ENCODE measurements at regions not wholly inside any gene's neighbourhood (a gene's known extent, or its start where the extent isn't known, plus 50 kb on each side); places are given as distances from the start of the nearest gene placed in this dataset.
"Not testable (repeated sequence)": the region's sequence is repeated elsewhere in the genome, so short reads cannot be mapped to it uniquely, and the experiment has no call there.

- ATAC-seq (peak; percentile 14), DNase-seq (peak in 1 of 4 donors; percentile 82)
- H3K36me3 ChIP-seq; H3K27me3 ChIP-seq; H3K9me3 ChIP-seq; intact Hi-C loops (cut with DNase I); H3K4me3 ChIP-seq; H3K27ac ChIP-seq; H3K4me1 ChIP-seq: not testable (repeated sequence)
These were observed 2879.9 kb downstream of the RPIA start for GRCh38 chr2:91571239-91571923.

GRCh38 chr2:91573018-91573417 is 2881.5 kb downstream of the RPIA start:
- H3K4me3 ChIP-seq; DNase-seq; intact Hi-C loops (cut with DNase I); H3K27me3 ChIP-seq; H3K36me3 ChIP-seq; H3K27ac ChIP-seq; H3K4me1 ChIP-seq; ATAC-seq; H3K9me3 ChIP-seq: not testable (repeated sequence)

- DNase-seq; H3K4me3 ChIP-seq; intact Hi-C loops (cut with DNase I); H3K27me3 ChIP-seq; ATAC-seq; H3K36me3 ChIP-seq; H3K9me3 ChIP-seq; H3K27ac ChIP-seq; H3K4me1 ChIP-seq: not testable (repeated sequence)
These were observed 2882.3 kb downstream of the RPIA start for GRCh38 chr2:91573755-91574154.

GRCh38 chr2:91574255-91574654 is 2882.8 kb downstream of the RPIA start:
- DNase-seq: not testable (repeated sequence)

GRCh38 chr2:91575701-91576100 is 2884.2 kb downstream of the RPIA start:
- ATAC-seq; H3K4me3 ChIP-seq; H3K9me3 ChIP-seq; H3K4me1 ChIP-seq; H3K27ac ChIP-seq; H3K27me3 ChIP-seq; intact Hi-C loops (cut with DNase I); H3K36me3 ChIP-seq: not testable (repeated sequence)
- peak in 1 of 4 donors; percentile 19 for DNase-seq

More at GRCh38 chr2:91574255-91574654, 2882.8 kb downstream of the RPIA start:
- ATAC-seq; H3K27ac ChIP-seq; H3K27me3 ChIP-seq; H3K4me3 ChIP-seq; intact Hi-C loops (cut with DNase I); H3K4me1 ChIP-seq; H3K9me3 ChIP-seq; H3K36me3 ChIP-seq: not testable (repeated sequence)

GRCh38 chr2:91577406-91577805 is 2885.9 kb downstream of the RPIA start:
- intact Hi-C loops (cut with DNase I); ATAC-seq; H3K27me3 ChIP-seq: not testable (repeated sequence)

GRCh38 chr2:91578678-91579077 is 2887.2 kb downstream of the RPIA start:
- H3K36me3 ChIP-seq; H3K27me3 ChIP-seq; H3K27ac ChIP-seq; intact Hi-C loops (cut with DNase I); H3K4me3 ChIP-seq; DNase-seq; H3K4me1 ChIP-seq; ATAC-seq; H3K9me3 ChIP-seq: not testable (repeated sequence)

More at GRCh38 chr2:91577406-91577805, 2885.9 kb downstream of the RPIA start:
- H3K4me1 ChIP-seq, H3K36me3 ChIP-seq, H3K27ac ChIP-seq, H3K9me3 ChIP-seq, DNase-seq, H3K4me3 ChIP-seq: not testable (repeated sequence)

GRCh38 chr2:91579555-91579954 is 2888.1 kb downstream of the RPIA start:
- H3K4me3 ChIP-seq; H3K27ac ChIP-seq; H3K36me3 ChIP-seq; H3K9me3 ChIP-seq; H3K27me3 ChIP-seq; ATAC-seq; intact Hi-C loops (cut with DNase I); DNase-seq; H3K4me1 ChIP-seq: not testable (repeated sequence)

GRCh38 chr2:91580043-91580442 is 2888.6 kb downstream of the RPIA start:
- H3K4me3 ChIP-seq; H3K9me3 ChIP-seq; intact Hi-C loops (cut with DNase I); ATAC-seq; H3K27me3 ChIP-seq; H3K36me3 ChIP-seq; DNase-seq; H3K4me1 ChIP-seq; H3K27ac ChIP-seq: not testable (repeated sequence)

GRCh38 chr2:91587098-91587497 is 2895.6 kb downstream of the RPIA start:
- H3K27ac ChIP-seq; H3K36me3 ChIP-seq; ATAC-seq; DNase-seq; intact Hi-C loops (cut with DNase I); H3K4me3 ChIP-seq; H3K4me1 ChIP-seq: not testable (repeated sequence)
- Histone ChIP-seq H3K27me3 (peaks cover 6 to 35% of the 10 kb centered on the region in 2 donors), H3K9me3 (peaks cover 0 to 12% of the 10 kb centered on the region in 2 donors)

- intact Hi-C loops (cut with DNase I); DNase-seq; H3K9me3 ChIP-seq: not testable (repeated sequence)
These were observed 2896.5 kb downstream of the RPIA start for GRCh38 chr2:91587908-91588535.

GRCh38 chr2:91588782-91589223 is 2897.3 kb downstream of the RPIA start:
- DNase-seq: peak in 1 of 4 donors; percentile 84
- H3K4me1 ChIP-seq; H3K27ac ChIP-seq; H3K9me3 ChIP-seq; intact Hi-C loops (cut with DNase I); H3K4me3 ChIP-seq; ATAC-seq; H3K36me3 ChIP-seq: not testable (repeated sequence)
- H3K27me3 ChIP-seq: peaks cover 6 to 39% of the 10 kb centered on the region in 2 donors

More at GRCh38 chr2:91587908-91588535, 2896.5 kb downstream of the RPIA start:
- not testable (repeated sequence) for H3K36me3 ChIP-seq, H3K27ac ChIP-seq, ATAC-seq, H3K4me3 ChIP-seq, H3K4me1 ChIP-seq
- peaks cover 6 to 39% of the 10 kb centered on the region in 2 donors for H3K27me3 ChIP-seq

- H3K36me3 ChIP-seq; H3K9me3 ChIP-seq; ATAC-seq; H3K4me3 ChIP-seq; H3K27ac ChIP-seq; H3K4me1 ChIP-seq; intact Hi-C loops (cut with DNase I): not testable (repeated sequence)
- DNase-seq: peak in 1 of 4 donors; percentile 77
- H3K27me3 ChIP-seq: peaks cover 6 to 39% of the 10 kb centered on the region in 2 donors
These were observed 2898.2 kb downstream of the RPIA start for GRCh38 chr2:91589454-91590328.

Measured in left lung (tissue), 4 donors.